PC-9 (cell line): ENCODE measurements at regions not wholly inside any gene's neighbourhood (a gene's known extent, or its start where the extent isn't known, plus 50 kb on each side); places are given as distances from the start of the nearest gene placed in this dataset.

Experiments used
- BruUV-seq: library from RNA; stranded (reverse); fragments of 400-500 nt; replicated peaks from 2 replicates; lab custom pipeline; 2021; lab: Mats Ljungman, UMichigan
- CTCF ChIA-PET: fragments of 300-600 bp; sonication (Branson Sonifier 250); formaldehyde crosslinking; loops from one replicate; lab custom pipeline; 2022; ENCODE audit warnings: antibody characterized with exemption; lab: Charles Lee
- POLR2A ChIA-PET: fragments of 300-600 bp; sonication (Branson Sonifier 250); formaldehyde crosslinking; loops from one replicate; lab custom pipeline; 2022; ENCODE audit warnings: antibody characterized with exemption; ENCODE audit not compliant: unreplicated experiment; lab: Charles Lee
- DNase-seq, 2 experiments: peaks; one replicate each; pipeline versions ENCODE4 v3.0.0 to v3.0.0-alpha.2; 2015 to 2022; ENCODE audit warnings: mixed read lengths in 1 of 2
- H2AFZ ChIP-seq: fragments of 200-600 bp; sonication (generic); 2 replicates; pipeline ENCODE4 v1.8.1; 2017; ENCODE audit warnings: antibody characterized with exemption
- H3F3A ChIP-seq: fragments of 200-600 bp; sonication (generic); 2 replicates; pipeline ENCODE4 v1.8.1; 2017; ENCODE audit warnings: antibody characterized with exemption, mild to moderate bottlenecking, low read depth; ENCODE audit not compliant: insufficient read depth
- H3K27ac ChIP-seq: fragments of 200-600 bp; sonication (generic); 2 replicates; pipeline ENCODE4 v1.6.1; 2016; ENCODE audit warnings: mixed run types
- H3K27me3 ChIP-seq: fragments of 200-600 bp; sonication (generic); 2 replicates; pipeline ENCODE4 v1.6.1; 2016; ENCODE audit warnings: low read depth, mixed run types; ENCODE audit not compliant: insufficient read depth
- H3K36me3 ChIP-seq: fragments of 200-600 bp; sonication (generic); 2 replicates; pipeline ENCODE4 v1.6.1; 2016; ENCODE audit warnings: low read depth, mixed run types
- H3K4me1 ChIP-seq: fragments of 200-600 bp; sonication (generic); replicated peaks from 2 replicates; pipeline ENCODE4 v1.6.1; 2016; ENCODE audit warnings: mixed run types; ENCODE audit not compliant: insufficient read depth
- H3K4me2 ChIP-seq: fragments of 200-600 bp; sonication (generic); 2 replicates; pipeline ENCODE4 v1.6.1; 2017; ENCODE audit warnings: mixed run types
- H3K4me3 ChIP-seq: fragments of 200-600 bp; sonication (generic); 2 replicates; pipeline ENCODE4 v1.6.1; 2016; ENCODE audit warnings: mixed run types
- H3K79me2 ChIP-seq: fragments of 200-600 bp; sonication (generic); 2 replicates; pipeline ENCODE4 v1.6.1; 2017; ENCODE audit warnings: low read depth, mixed run types
- H3K9me2 ChIP-seq: fragments of 200-600 bp; sonication (generic); 2 replicates; pipeline ENCODE4 v1.8.1; 2017; ENCODE audit warnings: mild to moderate bottlenecking; ENCODE audit not compliant: insufficient read depth
- H3K9me3 ChIP-seq: fragments of 200-600 bp; sonication (generic); 2 replicates; pipeline ENCODE4 v1.8.1; 2016; ENCODE audit warnings: low read depth; ENCODE audit not compliant: insufficient read depth
- H4K20me1 ChIP-seq: fragments of 200-600 bp; sonication (generic); 2 replicates; pipeline ENCODE4 v1.8.1; 2017; ENCODE audit not compliant: insufficient read depth
- CTCF ChIP-seq: fragments of 200-600 bp; sonication (generic); conservative IDR thresholded peaks from 2 replicates; pipeline ENCODE4 v1.6.1; 2017; ENCODE audit warnings: mixed run types, antibody characterized with exemption, mild to moderate bottlenecking, moderate library complexity
- EZH2 ChIP-seq: fragments of 200-600 bp; sonication (generic); IDR thresholded peaks from 2 replicates; pipeline ENCODE4 v1.8.0; 2017; ENCODE audit warnings: antibody characterized with exemption, low read depth
- intact Hi-C: fragments of 100-400 bp; cut with micrococcal nuclease; formaldehyde crosslinking; loops from one replicate; pipeline ENCODE4 v1.10.0; 2022; ENCODE audit not compliant: unreplicated experiment

GRCh38 chr3:22900296-22900695, 302.8 kb upstream of the UBE2E2 start:
- Histone ChIP-seq H3K9me2 (no peaks in the 10 kb centered on the region), H4K20me1 (no peaks in the 10 kb centered on the region), H3K36me3 (no peaks in the 10 kb centered on the region), H3K9me3 (no peaks in the 10 kb centered on the region), H3K27ac (no peak overlapping the region), H3K27me3 (no peaks in the 10 kb centered on the region), H2AFZ (no peak overlapping the region), H3K79me2 (no peaks in the 10 kb centered on the region), H3K4me1 (no peaks in the 10 kb centered on the region), H3F3A (no peaks in the 10 kb centered on the region), H3K4me3 (no peak overlapping the region), H3K4me2 (no peak overlapping the region)
- ChIA-PET POLR2A (no interaction called here), CTCF (no interaction called here)
- no peak for DNase-seq
- no peak for TF ChIP-seq CTCF
- TF ChIP-seq EZH2 = no peak
- no TSS peak for BruUV-seq
- intact Hi-C loops = no loop called here

- intact Hi-C loops = no loop called here
These were observed 301.4 kb upstream of the UBE2E2 start for GRCh38 chr3:22901684-22902083.

GRCh38 chr3:22907161-22907780, 295.9 kb upstream of the UBE2E2 start:
- BruUV-seq = no TSS peak
- no peaks in the 10 kb centered on the region for H3K79me2 ChIP-seq
- H3F3A ChIP-seq = no peaks in the 10 kb centered on the region
- no peaks in the 10 kb centered on the region for H4K20me1 ChIP-seq
- H3K4me3 ChIP-seq = no peak overlapping the region
- no peak overlapping the region for H3K4me2 ChIP-seq
- ChIA-PET CTCF (no interaction called here), POLR2A (no interaction called here)
- no peaks in the 10 kb centered on the region for H3K9me3 ChIP-seq
- H3K36me3 ChIP-seq = no peaks in the 10 kb centered on the region
- intact Hi-C loops = no loop called here
- no peak for DNase-seq
- H3K9me2 ChIP-seq = no peaks in the 10 kb centered on the region
- TF ChIP-seq EZH2 (no peak), CTCF (no peak)
- no peak overlapping the region for H2AFZ ChIP-seq
- no peak overlapping the region for H3K27ac ChIP-seq
- no peaks in the 10 kb centered on the region for H3K4me1 ChIP-seq
- no peaks in the 10 kb centered on the region for H3K27me3 ChIP-seq

More at GRCh38 chr3:22901684-22902083, 301.4 kb upstream of the UBE2E2 start:
- no peak for DNase-seq
- H3K4me2 ChIP-seq = no peak overlapping the region
- BruUV-seq = no TSS peak
- H3K27me3 ChIP-seq = no peaks in the 10 kb centered on the region
- H3K9me3 ChIP-seq = no peaks in the 10 kb centered on the region
- H2AFZ ChIP-seq = no peak overlapping the region
- ChIA-PET POLR2A (no interaction called here), CTCF (no interaction called here)
- H4K20me1 ChIP-seq = no peaks in the 10 kb centered on the region
- H3F3A ChIP-seq = no peaks in the 10 kb centered on the region
- no peak overlapping the region for H3K27ac ChIP-seq
- H3K4me1 ChIP-seq = no peaks in the 10 kb centered on the region
- H3K4me3 ChIP-seq = no peak overlapping the region
- no peaks in the 10 kb centered on the region for H3K9me2 ChIP-seq
- no peak for TF ChIP-seq EZH2
- TF ChIP-seq CTCF = no peak
- H3K79me2 ChIP-seq = no peaks in the 10 kb centered on the region
- H3K36me3 ChIP-seq = no peaks in the 10 kb centered on the region
